WI38 (cell line): ENCODE measurements at regions not wholly inside any gene's neighbourhood (a gene's known extent, or its start where the extent isn't known, plus 50 kb on each side); places are given as distances from the start of the nearest gene placed in this dataset.

Experiments
- H3K4me3 ChIP-seq: 2 replicates; pipeline ENCODE4 v1.5.1; 2011; ENCODE audit warnings: low read depth, mild to moderate bottlenecking, control low read depth, low read length
- CTCF ChIP-seq: IDR thresholded peaks from 2 replicates; pipeline ENCODE4 v1.5.1; 2012; ENCODE audit warnings: low read depth, mild to moderate bottlenecking, control low read depth, low read length

GRCh38 chr10:44787480-44788075, 123.6 kb upstream of the TMEM72 start:
- TF ChIP-seq CTCF, result no peak

GRCh38 chr10:44788147-44789129, 122.7 kb upstream of the TMEM72 start:
- no peak for TF ChIP-seq CTCF

More at GRCh38 chr10:44787480-44788075, 123.6 kb upstream of the TMEM72 start:
- no peak overlapping the region for H3K4me3 ChIP-seq

GRCh38 chr10:44792119-44792775, 118.9 kb upstream of the TMEM72 start:
- no peak for TF ChIP-seq CTCF
- H3K4me3 ChIP-seq, result no peak overlapping the region

More at GRCh38 chr10:44788147-44789129, 122.7 kb upstream of the TMEM72 start:
- H3K4me3 ChIP-seq, result no peak overlapping the region

- no peak for TF ChIP-seq CTCF
- no peak overlapping the region for H3K4me3 ChIP-seq
Observed at GRCh38 chr10:44799966-44800365, 111.2 kb upstream of the TMEM72 start.

GRCh38 chr10:44801383-44802327, 109.5 kb upstream of the TMEM72 start:
- TF ChIP-seq CTCF, result no peak
- H3K4me3 ChIP-seq, result no peak overlapping the region

GRCh38 chr10:44803862-44804261, 107.3 kb upstream of the TMEM72 start:
- no peak overlapping the region for H3K4me3 ChIP-seq
- TF ChIP-seq CTCF, result no peak
